ENCODE measurements at regions not wholly inside any gene's neighbourhood (a gene's known extent, or its start where the extent isn't known, plus 50 kb on each side); places are given as distances from the start of the nearest gene placed in this dataset.

DNA sequence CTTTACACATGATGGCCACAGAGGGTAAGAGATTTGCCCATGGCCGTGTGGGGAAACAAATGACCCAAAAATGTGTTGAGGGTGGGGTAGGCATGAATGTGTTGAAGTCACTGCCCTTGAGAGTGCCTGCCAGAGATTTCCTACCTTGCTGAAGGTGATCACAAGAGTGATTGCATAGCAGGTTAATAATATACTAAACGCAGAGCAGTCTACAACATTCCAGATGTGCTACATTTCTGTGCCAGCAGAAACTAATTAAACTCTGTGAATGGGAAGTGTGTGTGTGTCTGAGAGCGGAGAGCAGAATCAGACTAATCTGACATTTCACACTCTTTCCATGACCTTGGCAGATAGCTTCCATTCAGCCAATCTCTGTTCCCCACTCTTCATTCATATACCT lies 93.3 kb upstream of the CD53 start:
- WGBS, 3 donors: 51 to 70% (median 65%) methylated on average over 3 of the region's 3 CpGs
- Histone ChIP-seq H3K4me1 (ENCODE audit: insufficient read depth) (peaks cover 1% of the 10 kb centered on the region), H3K27ac (no peak overlapping the region), H3K9me3 (no peaks in the 10 kb centered on the region), H3K4me3 (no peak overlapping the region), H3K36me3 (no peaks in the 10 kb centered on the region), H3K27me3 (no peaks in the 10 kb centered on the region)
- TF ChIP-seq EP300 (IDR thresholded peaks at IDR 0.05) (no peak), POLR2A (IDR thresholded peaks at IDR 0.05) (no peak)
- TF ChIP-seq, protein P1, sequence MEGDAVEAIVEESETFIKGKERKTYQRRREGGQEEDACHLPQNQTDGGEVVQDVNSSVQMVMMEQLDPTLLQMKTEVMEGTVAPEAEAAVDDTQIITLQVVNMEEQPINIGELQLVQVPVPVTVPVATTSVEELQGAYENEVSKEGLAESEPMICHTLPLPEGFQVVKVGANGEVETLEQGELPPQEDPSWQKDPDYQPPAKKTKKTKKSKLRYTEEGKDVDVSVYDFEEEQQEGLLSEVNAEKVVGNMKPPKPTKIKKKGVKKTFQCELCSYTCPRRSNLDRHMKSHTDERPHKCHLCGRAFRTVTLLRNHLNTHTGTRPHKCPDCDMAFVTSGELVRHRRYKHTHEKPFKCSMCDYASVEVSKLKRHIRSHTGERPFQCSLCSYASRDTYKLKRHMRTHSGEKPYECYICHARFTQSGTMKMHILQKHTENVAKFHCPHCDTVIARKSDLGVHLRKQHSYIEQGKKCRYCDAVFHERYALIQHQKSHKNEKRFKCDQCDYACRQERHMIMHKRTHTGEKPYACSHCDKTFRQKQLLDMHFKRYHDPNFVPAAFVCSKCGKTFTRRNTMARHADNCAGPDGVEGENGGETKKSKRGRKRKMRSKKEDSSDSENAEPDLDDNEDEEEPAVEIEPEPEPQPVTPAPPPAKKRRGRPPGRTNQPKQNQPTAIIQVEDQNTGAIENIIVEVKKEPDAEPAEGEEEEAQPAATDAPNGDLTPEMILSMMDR (IDR thresholded peaks at IDR 0.05): no peak
- intact Hi-C loops (cut with DNase I): no loop called here
- no peak for DNase-seq

DNA sequence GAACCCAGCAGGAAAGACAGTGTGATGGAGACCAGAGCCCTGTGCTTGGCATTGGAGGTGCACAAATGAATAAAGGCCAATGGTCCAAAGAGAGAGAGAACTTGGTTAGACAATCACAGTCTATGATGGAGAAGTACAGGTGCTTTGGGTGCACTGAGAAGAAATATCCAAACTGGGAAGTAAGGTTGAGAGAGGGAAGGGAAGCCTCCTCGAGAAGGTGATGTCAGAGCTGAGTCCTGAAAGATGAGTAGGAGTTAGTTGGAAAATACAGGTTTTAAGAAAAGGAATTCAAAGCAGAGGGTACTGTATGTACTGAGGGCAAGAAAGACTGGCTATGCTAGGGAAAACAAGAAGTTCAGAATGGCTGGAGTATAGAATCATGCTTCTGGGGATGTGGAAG lies 94.1 kb upstream of the CD53 start:
- Histone ChIP-seq H3K4me1 (ENCODE audit: insufficient read depth) (peaks cover 1% of the 10 kb centered on the region), H3K36me3 (no peaks in the 10 kb centered on the region), H3K27ac (no peak overlapping the region), H3K27me3 (no peaks in the 10 kb centered on the region), H3K4me3 (no peak overlapping the region), H3K9me3 (no peaks in the 10 kb centered on the region)
- WGBS, 3 donors: 42 to 61% (median 44%) methylated on average over 1 of the region's 1 CpG
- no peak for DNase-seq
- TF ChIP-seq EP300 (IDR thresholded peaks at IDR 0.05) (no peak), POLR2A (IDR thresholded peaks at IDR 0.05) (no peak)
- TF ChIP-seq, protein P1 (IDR thresholded peaks at IDR 0.05): no peak
- intact Hi-C loops (cut with DNase I): no loop called here

DNA sequence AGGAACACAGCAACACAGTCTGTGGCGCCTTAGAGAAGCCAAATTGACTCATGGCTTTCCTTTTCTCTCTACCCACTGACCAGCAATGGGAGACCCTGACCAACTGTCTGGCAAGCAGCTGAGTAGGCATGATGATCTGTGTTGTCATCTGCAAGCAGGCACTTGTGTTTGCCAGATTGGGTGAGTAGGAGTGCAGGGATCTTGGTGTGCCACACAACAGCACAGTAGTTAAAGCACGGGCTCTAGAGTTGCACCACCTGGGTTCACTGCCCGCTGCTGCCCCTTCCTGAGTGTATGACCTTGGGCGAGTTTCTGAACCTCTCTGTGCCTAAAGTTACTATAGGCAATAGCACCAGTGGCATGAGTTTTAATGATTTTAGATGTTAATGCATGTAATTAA lies 95.7 kb upstream of the CD53 start:
- Histone ChIP-seq H3K36me3 (no peaks in the 10 kb centered on the region), H3K9me3 (no peaks in the 10 kb centered on the region), H3K4me3 (no peak overlapping the region), H3K4me1 (ENCODE audit: insufficient read depth) (peaks cover 1% of the 10 kb centered on the region), H3K27ac (no peak overlapping the region), H3K27me3 (no peaks in the 10 kb centered on the region)
- no peak for DNase-seq
- TF ChIP-seq, protein P1 (IDR thresholded peaks at IDR 0.05): no peak
- TF ChIP-seq EP300 (IDR thresholded peaks at IDR 0.05) (no peak), POLR2A (IDR thresholded peaks at IDR 0.05) (no peak)
- 57 to 65% (median 63%) methylated on average over 4 of the region's 4 CpGs for WGBS, 3 donors
- intact Hi-C loops (cut with DNase I): no loop called here

DNA sequence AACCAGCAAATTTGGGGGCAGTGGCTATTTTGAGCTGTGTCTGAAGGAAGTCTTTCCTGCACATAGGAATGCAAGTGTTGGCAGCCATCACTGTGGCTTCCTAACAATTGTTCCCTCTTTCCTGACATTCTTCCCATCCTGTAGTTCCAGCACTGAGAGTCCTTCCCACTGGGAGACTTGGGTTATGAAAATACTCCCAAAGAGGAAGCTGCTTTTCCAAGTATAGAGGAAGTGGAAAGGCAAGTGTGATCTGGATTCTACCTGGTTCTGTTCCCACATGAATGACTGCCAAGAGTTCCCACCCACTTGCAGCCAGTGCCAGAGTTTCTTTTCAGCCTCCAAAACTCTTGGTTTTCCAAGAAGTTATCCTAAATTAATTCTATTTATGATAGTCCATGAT lies 98.5 kb upstream of the CD53 start:
- no peak for DNase-seq
- Histone ChIP-seq H3K9me3 (no peaks in the 10 kb centered on the region), H3K27me3 (no peaks in the 10 kb centered on the region), H3K4me1 (ENCODE audit: insufficient read depth) (no peaks in the 10 kb centered on the region), H3K4me3 (no peak overlapping the region), H3K36me3 (no peaks in the 10 kb centered on the region), H3K27ac (no peak overlapping the region)
- TF ChIP-seq EP300 (IDR thresholded peaks at IDR 0.05): no peak
- TF ChIP-seq, protein P1 (IDR thresholded peaks at IDR 0.05): no peak
- TF ChIP-seq POLR2A (IDR thresholded peaks at IDR 0.05): no peak
- intact Hi-C loops (cut with DNase I): no loop called here

DNA sequence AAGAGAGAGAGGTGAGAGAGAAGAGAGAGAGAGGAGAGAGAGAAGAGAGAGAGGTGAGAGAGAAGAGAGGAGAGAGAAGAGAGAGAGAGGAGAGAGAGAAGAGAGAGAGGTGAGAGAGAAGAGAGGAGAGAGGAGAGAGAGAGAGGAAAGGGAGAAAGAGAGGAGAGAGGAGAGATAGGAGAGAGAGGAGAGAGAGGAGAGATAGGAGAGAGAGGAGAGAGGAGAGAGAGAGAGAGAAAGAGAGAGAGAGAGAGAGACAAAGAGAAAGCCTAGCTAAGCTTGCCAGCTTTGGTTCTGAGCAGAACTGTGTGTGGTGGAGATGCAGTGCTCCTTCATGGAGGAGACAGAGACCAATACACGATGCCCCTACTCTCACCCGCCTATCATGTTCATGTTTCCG lies 99.1 kb upstream of the KCNA3 start:
- 42 to 81% (median 58%) methylated on average over 3 of the region's 3 CpGs for WGBS, 3 donors
- no peak for TF ChIP-seq POLR2A (IDR thresholded peaks at IDR 0.05)
- TF ChIP-seq EP300 (IDR thresholded peaks at IDR 0.05): no peak
- TF ChIP-seq, protein P1 (IDR thresholded peaks at IDR 0.05): no peak
- no peak overlapping the region for H3K4me3 ChIP-seq
- H3K36me3 ChIP-seq: no peaks in the 10 kb centered on the region
- H3K4me1 ChIP-seq (ENCODE audit: insufficient read depth): no peaks in the 10 kb centered on the region
- no peaks in the 10 kb centered on the region for H3K27me3 ChIP-seq
- no peak for DNase-seq
- H3K9me3 ChIP-seq: no peaks in the 10 kb centered on the region
- H3K27ac ChIP-seq: no peak overlapping the region
- intact Hi-C loops (cut with DNase I): no loop called here
